KMS-11 (cell line): ENCODE measurements at regions not wholly inside any gene's neighbourhood (a gene's known extent, or its start where the extent isn't known, plus 50 kb on each side); places are given as distances from the start of the nearest gene placed in this dataset.

Experiments
- H2AFZ ChIP-seq: fragments of 200-600 bp; sonication (generic); 2 replicates; pipeline ENCODE4 v1.6.1; 2016; ENCODE audit warnings: antibody characterized with exemption, mixed run types, low read depth
- H3K27ac ChIP-seq: fragments of 200-600 bp; sonication (generic); 2 replicates; pipeline ENCODE4 v1.6.1; 2016; ENCODE audit warnings: mild to moderate bottlenecking, mixed run types
- H3K27me3 ChIP-seq: fragments of 200-600 bp; sonication (generic); 2 replicates; pipeline ENCODE4 v1.6.1; 2017; ENCODE audit warnings: mild to moderate bottlenecking, low read depth, mixed run types, moderate library complexity; ENCODE audit not compliant: insufficient read depth
- H3K36me3 ChIP-seq: fragments of 200-600 bp; sonication (generic); 2 replicates; pipeline ENCODE4 v1.6.1; 2017; ENCODE audit warnings: mild to moderate bottlenecking, mixed run types; ENCODE audit not compliant: insufficient read depth
- H3K4me1 ChIP-seq: fragments of 200-600 bp; sonication (generic); 2 replicates; pipeline ENCODE4 v1.6.1; 2016; ENCODE audit warnings: mild to moderate bottlenecking, low read depth, mixed run types; ENCODE audit not compliant: poor library complexity, severe bottlenecking
- H3K4me2 ChIP-seq: fragments of 200-600 bp; sonication (generic); 2 replicates; pipeline ENCODE4 v1.7.0; 2016; ENCODE audit warnings: mild to moderate bottlenecking, mixed run types
- H3K4me3 ChIP-seq: fragments of 200-600 bp; sonication (generic); IDR thresholded peaks from 2 replicates; pipeline ENCODE4 v1.6.1; 2017; ENCODE audit warnings: low read depth, low read length, mixed read lengths; ENCODE audit not compliant: insufficient read depth
- H3K79me2 ChIP-seq: fragments of 200-600 bp; sonication (generic); 2 replicates; pipeline ENCODE4 v1.6.1; 2016; ENCODE audit warnings: low read depth, mixed run types; ENCODE audit not compliant: insufficient read depth
- H3K9ac ChIP-seq: fragments of 200-600 bp; sonication (generic); 2 replicates; pipeline ENCODE4 v1.6.1; 2016; ENCODE audit warnings: mild to moderate bottlenecking, mixed run types
- H4K20me1 ChIP-seq: fragments of 200-600 bp; sonication (generic); 2 replicates; pipeline ENCODE4 v1.6.1; 2016; ENCODE audit warnings: mild to moderate bottlenecking, mixed run types; ENCODE audit not compliant: insufficient read depth
- TF ChIP-seq, protein P1 (sequence below): fragments of 200-600 bp; sonication (generic); conservative IDR thresholded peaks from 2 replicates; pipeline ENCODE4 v1.6.1; 2017; ENCODE audit warnings: low read depth, mild to moderate bottlenecking, antibody characterized with exemption, low read length, moderate library complexity, mixed read lengths

GRCh38 chr2:226420646-226421045 is 379.0 kb downstream of the IRS1 start:
- H3K36me3 ChIP-seq: no peaks in the 10 kb centered on the region
- TF ChIP-seq, protein P1, sequence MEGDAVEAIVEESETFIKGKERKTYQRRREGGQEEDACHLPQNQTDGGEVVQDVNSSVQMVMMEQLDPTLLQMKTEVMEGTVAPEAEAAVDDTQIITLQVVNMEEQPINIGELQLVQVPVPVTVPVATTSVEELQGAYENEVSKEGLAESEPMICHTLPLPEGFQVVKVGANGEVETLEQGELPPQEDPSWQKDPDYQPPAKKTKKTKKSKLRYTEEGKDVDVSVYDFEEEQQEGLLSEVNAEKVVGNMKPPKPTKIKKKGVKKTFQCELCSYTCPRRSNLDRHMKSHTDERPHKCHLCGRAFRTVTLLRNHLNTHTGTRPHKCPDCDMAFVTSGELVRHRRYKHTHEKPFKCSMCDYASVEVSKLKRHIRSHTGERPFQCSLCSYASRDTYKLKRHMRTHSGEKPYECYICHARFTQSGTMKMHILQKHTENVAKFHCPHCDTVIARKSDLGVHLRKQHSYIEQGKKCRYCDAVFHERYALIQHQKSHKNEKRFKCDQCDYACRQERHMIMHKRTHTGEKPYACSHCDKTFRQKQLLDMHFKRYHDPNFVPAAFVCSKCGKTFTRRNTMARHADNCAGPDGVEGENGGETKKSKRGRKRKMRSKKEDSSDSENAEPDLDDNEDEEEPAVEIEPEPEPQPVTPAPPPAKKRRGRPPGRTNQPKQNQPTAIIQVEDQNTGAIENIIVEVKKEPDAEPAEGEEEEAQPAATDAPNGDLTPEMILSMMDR: no peak
- H3K9ac ChIP-seq: no peak overlapping the region
- H3K4me3 ChIP-seq: no peak overlapping the region
- H2AFZ ChIP-seq: no peak overlapping the region
- H3K27me3 ChIP-seq: no peaks in the 10 kb centered on the region
- H3K79me2 ChIP-seq: no peaks in the 10 kb centered on the region
- H3K4me2 ChIP-seq: no peak overlapping the region
- peaks cover 33% of the 10 kb centered on the region for H3K4me1 ChIP-seq
- no peaks in the 10 kb centered on the region for H4K20me1 ChIP-seq
- no peak overlapping the region for H3K27ac ChIP-seq

- Histone ChIP-seq H3K4me2 (no peak overlapping the region), H4K20me1 (no peaks in the 10 kb centered on the region), H3K4me1 (peaks cover 12% of the 10 kb centered on the region), H3K4me3 (no peak overlapping the region), H3K27ac (no peak overlapping the region), H2AFZ (no peak overlapping the region), H3K9ac (no peak overlapping the region), H3K79me2 (no peaks in the 10 kb centered on the region), H3K27me3 (no peaks in the 10 kb centered on the region), H3K36me3 (no peaks in the 10 kb centered on the region)
- TF ChIP-seq, protein P1: no peak
Observed at GRCh38 chr2:226418521-226418920, 381.1 kb downstream of the IRS1 start.

DNA sequence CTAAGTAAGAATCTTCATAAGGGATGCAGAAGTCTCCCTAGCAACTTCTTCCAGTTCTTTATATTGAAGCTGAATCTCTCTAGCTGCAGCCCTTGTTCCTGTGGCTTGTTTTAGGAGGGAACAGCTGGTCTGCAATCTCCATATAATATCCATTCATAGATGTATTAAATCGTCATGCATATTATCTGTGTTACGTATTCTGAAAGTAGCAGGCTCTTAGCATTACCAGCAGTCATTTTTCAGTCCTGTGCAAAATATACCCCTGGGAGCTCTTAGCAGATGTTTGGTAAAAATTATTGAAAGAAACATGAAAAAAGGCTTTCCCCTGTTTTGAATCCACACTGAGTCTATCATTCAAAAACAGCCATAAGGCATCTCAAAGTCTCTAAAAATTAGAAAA is 385.3 kb downstream of the IRS1 start:
- no peak overlapping the region for H3K4me2 ChIP-seq
- no peak overlapping the region for H3K4me3 ChIP-seq
- no peaks in the 10 kb centered on the region for H3K79me2 ChIP-seq
- H3K27me3 ChIP-seq: no peaks in the 10 kb centered on the region
- H4K20me1 ChIP-seq: no peaks in the 10 kb centered on the region
- no peaks in the 10 kb centered on the region for H3K36me3 ChIP-seq
- H3K27ac ChIP-seq: no peak overlapping the region
- no peaks in the 10 kb centered on the region for H3K4me1 ChIP-seq
- no peak overlapping the region for H3K9ac ChIP-seq
- H2AFZ ChIP-seq: no peak overlapping the region
- TF ChIP-seq, protein P1: no peak

DNA sequence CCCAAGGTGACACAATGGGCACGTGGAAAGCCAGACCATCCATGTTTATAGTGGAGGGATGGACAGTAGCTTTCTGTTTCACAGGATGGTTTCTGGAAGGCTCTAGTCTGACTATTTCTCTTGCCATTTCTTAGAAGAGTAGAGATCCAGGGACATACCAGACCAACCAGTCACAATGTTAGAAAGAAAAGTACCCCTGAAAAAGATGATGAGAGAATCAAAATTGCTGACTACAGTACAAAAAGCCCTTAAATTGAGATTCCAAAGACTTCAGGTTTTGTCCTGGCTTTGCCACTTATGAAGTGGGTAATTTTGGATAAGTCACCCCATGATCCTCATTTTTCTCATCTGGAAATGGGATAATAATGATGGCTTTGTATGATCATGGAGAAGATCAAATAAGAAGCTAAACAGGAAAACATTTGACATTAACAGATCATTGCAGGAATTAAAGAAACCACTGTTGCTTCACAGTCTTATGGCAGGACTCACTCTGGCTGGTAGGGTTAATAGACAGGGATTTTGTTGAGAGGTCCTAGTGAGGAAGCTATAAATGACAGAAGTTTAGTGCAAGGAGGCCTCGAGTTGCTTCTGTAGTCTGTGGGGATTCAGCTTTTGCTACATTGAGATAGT is 386.0 kb downstream of the IRS1 start:
- Histone ChIP-seq H2AFZ (no peak overlapping the region), H3K4me3 (no peak overlapping the region), H3K27me3 (no peaks in the 10 kb centered on the region), H4K20me1 (no peaks in the 10 kb centered on the region), H3K9ac (no peak overlapping the region), H3K4me2 (no peak overlapping the region), H3K27ac (no peak overlapping the region), H3K4me1 (no peaks in the 10 kb centered on the region), H3K79me2 (no peaks in the 10 kb centered on the region), H3K36me3 (no peaks in the 10 kb centered on the region)
- TF ChIP-seq, protein P1: no peak
